ENCODE measurements at regions not wholly inside any gene's neighbourhood (a gene's known extent, or its start where the extent isn't known, plus 50 kb on each side); places are given as distances from the start of the nearest gene placed in this dataset.

- peak; percentile 64 for DNase-seq
These were observed 156.2 kb downstream of the MELK start for GRCh38 chr9:36728651-36729520.

DNA sequence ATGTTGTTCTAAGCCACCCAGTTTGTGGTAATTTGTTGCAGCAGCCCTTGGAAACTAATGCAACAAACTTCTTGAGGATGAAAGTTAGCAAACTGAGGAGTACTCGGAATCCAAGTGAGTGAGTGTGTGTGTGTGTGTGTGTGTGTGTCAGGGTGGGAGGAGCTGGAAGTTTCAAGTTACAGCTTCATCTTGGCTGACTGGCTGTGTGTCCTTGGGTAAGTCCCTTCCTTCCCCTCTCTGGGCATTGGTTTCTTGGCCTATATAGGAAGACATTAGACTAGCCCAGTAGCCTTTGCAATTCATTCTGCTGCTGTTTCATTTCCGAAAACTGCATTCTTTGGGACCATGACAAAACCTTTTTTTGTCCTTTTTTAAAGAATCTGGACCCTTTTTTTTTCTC is 157.2 kb downstream of the MELK start:
- DNase-seq = no peak

- no peak for DNase-seq
These were observed 157.7 kb downstream of the MELK start for GRCh38 chr9:36730414-36730813.

- no peak for DNase-seq
These were observed 158.6 kb downstream of the MELK start for GRCh38 chr9:36731068-36731956.

GRCh38 chr9:36734737-36735136 is 162.0 kb downstream of the MELK start:
- DNase-seq = no peak

DNA sequence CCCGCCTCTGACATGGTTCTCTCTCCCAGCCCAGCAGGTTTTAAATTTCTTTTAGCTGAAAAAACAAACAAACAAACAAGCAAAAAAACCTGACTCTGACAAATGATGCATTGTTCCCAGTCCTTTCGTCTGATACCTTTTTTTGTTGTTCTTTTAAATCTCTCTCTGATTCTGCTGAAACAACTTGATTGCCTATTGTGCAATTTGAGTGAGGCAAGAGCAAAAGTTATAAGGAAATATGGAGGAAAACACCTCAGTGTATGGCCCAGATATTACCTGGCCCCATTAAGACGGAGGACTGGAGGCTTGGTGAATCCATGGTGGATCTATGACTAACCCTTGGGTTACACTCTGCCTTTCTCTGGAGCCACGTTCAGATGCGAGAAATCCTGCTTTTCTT is 164.0 kb downstream of the MELK start:
- DNase-seq = no peak

DNA sequence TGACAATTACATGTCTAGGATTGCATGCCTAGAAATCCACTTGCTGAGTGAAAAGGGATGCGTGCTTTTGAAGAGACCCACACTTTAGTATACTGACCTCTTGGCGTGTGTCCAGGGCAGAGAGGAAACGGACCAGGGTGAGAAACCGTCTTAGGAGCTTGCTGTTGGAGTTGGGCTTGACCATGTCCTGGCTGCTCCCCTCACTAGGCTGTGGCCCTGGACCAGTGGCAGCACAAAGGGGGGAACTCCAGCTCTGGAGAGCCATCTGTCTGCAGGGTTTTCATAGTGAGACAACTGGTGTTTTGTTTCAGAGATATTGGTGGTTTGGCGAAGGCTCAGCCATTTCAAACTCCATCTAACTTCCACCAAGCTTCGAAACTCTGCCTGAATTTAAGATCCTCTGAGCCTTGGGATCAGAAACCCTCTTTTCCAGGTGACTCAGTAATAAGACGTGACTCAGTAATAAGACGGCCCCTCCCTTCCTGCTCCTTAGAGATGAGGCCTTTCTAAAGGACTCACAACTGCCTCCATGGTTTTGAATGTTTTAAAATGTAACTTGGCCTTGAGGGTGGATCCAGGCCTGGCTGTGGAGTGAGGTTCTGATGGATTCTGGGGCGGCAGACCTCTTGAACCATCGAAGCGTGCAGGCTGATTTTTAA is 165.8 kb downstream of the MELK start:
- no peak for DNase-seq

DNA sequence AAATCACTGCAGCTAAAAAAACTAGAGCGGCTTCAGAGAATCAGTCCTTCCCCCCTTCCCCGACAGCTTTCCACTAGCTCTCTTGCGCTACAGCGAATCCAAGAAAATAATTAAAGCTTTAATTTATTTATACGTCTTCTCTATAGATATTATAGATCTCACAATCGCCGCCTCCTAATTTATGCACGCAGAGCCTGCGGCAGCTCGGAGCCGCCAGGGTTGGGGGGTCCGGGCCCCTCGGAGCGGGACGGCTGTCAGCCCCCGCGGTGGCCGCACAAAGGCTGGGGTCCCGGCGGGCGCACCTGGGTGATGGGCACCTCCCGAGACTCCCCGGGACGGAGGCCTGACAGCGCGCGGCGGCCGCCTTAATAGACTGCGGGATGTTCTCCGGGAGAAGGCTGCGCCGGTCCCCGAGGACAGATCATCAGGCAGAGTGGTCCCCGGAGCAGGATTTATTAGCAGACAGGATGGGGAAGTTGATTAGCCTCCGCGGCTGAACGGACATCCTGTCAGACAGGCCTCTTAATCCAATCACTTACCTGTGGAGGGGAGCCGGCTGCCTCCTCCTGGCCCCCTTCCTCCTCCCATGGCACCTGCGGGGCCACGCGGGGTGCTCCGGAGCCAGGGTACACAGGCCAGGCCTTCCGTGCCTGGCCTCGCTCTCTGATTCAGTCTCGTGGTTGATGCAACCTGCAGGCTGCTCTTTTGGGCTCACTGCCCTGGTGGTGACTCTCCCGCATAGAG is 166.8 kb downstream of the MELK start:
- no peak for DNase-seq

- no peak for DNase-seq
These were observed 169.6 kb downstream of the MELK start for GRCh38 chr9:36742264-36742663.

GRCh38 chr9:36744678-36745077 is 172.0 kb downstream of the MELK start:
- DNase-seq = no peak

GRCh38 chr9:36745977-36746376 is 173.3 kb downstream of the MELK start:
- DNase-seq = no peak

DNA sequence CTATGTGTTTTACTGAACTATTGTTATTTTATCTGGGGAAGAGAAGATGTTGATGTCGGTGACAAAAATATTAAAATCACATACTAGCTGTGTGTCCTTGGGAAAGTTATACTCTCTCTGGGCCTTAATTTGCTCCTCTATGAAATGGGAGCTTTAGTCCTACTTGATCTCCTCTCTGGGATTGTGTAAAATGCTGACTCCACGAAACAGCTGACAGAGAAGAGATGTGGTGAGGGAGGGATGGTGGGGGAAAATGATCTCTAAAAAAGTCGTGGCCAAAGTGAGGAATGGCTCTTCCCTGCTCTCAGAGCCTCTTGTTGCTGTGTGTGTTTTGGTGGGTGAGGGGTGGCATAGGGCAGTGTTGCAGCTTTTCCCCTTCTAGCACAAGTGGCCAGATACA is 173.7 kb downstream of the MELK start:
- no peak for DNase-seq

GRCh38 chr9:36748322-36748899 is 175.7 kb downstream of the MELK start:
- no peak for DNase-seq

- no peak for DNase-seq
These were observed 176.8 kb downstream of the MELK start for GRCh38 chr9:36749461-36749860.

DNA sequence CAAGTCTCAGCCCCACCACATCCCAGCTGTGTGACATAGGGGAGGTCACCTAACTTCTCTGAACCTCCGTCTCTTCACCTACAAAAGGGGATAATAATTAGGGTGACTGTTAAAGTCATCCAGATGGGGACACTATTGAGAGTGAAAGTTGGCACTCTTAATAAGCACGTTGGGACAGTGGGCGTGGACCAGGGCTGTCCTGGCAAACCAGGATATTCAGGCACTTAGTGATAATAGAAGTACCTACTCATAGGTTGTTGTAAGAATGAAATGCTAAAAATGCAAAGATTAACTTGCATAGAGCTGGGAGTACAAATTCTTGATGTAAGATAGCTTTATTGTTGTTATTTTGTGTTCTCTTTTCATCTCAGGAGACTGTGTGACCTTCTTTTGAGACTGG is 177.9 kb downstream of the MELK start:
- DNase-seq = no peak

DNA sequence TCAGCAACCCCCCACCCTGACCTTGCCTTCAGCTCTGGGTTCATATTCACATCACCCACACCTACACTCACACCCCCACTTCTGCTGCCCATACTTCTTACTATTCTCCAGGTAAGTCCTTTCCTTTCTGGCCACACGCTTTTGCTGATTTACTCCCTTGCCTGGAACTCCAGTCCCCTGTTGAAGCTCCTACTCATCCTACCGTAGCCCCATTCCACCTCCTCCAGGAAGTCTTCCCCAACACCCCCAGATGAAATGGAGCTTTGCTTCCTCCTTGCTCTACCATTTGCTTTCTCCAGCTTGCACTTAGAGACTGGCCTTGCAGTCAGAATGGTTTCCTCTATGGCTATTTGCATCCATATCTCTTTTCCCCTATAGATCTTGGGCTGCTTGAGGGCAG is 182.3 kb downstream of the MELK start:
- no peak for DNase-seq

DNA sequence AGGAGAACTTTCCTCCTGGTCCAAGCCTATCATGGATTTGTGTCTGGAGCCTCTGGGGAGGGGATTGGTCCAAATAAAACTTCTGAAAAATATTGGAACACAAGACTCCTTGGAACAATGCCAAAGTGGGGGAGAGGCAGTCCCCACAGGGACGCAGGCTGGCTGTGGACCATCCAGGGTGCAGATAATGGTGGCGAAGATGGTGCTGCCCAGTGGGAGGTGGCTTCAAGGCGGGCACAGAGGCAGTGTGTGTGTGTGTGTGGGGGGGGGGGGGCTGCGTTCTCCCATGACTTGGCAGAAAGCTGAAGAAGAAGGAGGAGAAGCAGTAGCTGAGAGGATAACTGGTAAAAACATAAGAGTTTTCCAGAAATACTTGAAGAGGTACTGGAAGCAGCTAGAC is 186.4 kb downstream of the MELK start:
- no peak for DNase-seq

- no peak for DNase-seq
These were observed 187.3 kb downstream of the MELK start for GRCh38 chr9:36759976-36760375.

- DNase-seq = no peak
These were observed 188.1 kb downstream of the MELK start for GRCh38 chr9:36760667-36761420.

DNA sequence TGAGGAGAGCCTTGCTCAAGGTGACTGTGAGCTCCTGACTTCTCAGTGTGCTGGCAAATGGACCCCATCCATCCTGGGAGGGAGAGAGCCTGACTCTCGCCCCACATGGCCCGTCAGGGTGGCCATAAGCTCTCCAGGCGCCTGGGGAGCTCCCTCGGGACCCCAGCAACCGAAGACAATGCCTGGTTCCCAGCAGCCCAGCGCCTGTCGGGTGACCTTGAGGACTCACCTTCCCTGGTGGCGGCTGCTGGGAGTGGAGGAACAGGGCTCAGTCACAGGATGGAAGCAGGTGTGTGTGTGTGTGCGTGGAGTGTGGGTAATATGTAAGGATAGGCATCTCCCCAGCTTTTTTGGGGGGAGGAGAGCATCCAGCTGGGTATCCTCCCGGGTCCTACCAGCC is 190.3 kb downstream of the MELK start:
- no peak for DNase-seq

- DNase-seq = no peak
These were observed 191.1 kb downstream of the MELK start for GRCh38 chr9:36763778-36764177.
